SK-N-MC (cell line): ENCODE measurements at regions not wholly inside any gene's neighbourhood (a gene's known extent, or its start where the extent isn't known, plus 50 kb on each side); places are given as distances from the start of the nearest gene placed in this dataset.

Experiments
- DNase-seq: peaks from one replicate; pipeline ENCODE4 v3.0.0-alpha.2; 2011; ENCODE audit warnings: low read depth, low spot score
- H3K27ac ChIP-seq: fragments of 200-600 bp; sonication (generic); 2 replicates; pipeline ENCODE4 v1.5.1; 2016; ENCODE audit warnings: mixed run types
- H3K36me3 ChIP-seq: fragments of 200-600 bp; sonication (generic); 2 replicates; pipeline ENCODE4 v1.6.1; 2017; ENCODE audit warnings: antibody characterized with exemption, low read length, mixed read lengths; ENCODE audit not compliant: insufficient read depth
- H3K4me3 ChIP-seq: fragments of 200-600 bp; sonication (generic); 2 replicates; pipeline ENCODE4 v1.5.1; 2016
- H3K9ac ChIP-seq: fragments of 200-600 bp; sonication (generic); 2 replicates; pipeline ENCODE4 v1.8.0; 2017; ENCODE audit warnings: mixed run types, mixed read lengths; ENCODE audit not compliant: insufficient read length
- H3K9me3 ChIP-seq: fragments of 200-600 bp; sonication (generic); 2 replicates; pipeline ENCODE4 v1.6.1; 2017; ENCODE audit warnings: low read depth, mild to moderate bottlenecking, antibody characterized with exemption, low read length, moderate library complexity, mixed read lengths
- EZH2 ChIP-seq: fragments of 200-600 bp; sonication (generic); IDR thresholded peaks from one replicate; pipeline ENCODE4 v1.6.1; 2017; ENCODE audit warnings: antibody characterized with exemption
- FOXP2 ChIP-seq: optimal IDR thresholded peaks from 2 replicates; pipeline ENCODE3; 2011; ENCODE audit warnings: mild to moderate bottlenecking, moderate library complexity; ENCODE audit not compliant: insufficient read depth; ENCODE audit errors: extremely low read length, control extremely low read depth
- POLR2AphosphoS5 ChIP-seq: IDR thresholded peaks from 2 replicates; pipeline ENCODE4 v1.6.1; 2012; ENCODE audit warnings: mild to moderate bottlenecking, low read depth, low read length, borderline replicate concordance

- DNase-seq, result no peak
- Histone ChIP-seq H3K9me3 (no peaks in the 10 kb centered on the region), H3K36me3 (no peaks in the 10 kb centered on the region), H3K27ac (no peak overlapping the region), H3K9ac (no peak overlapping the region), H3K4me3 (no peak overlapping the region)
- TF ChIP-seq POLR2AphosphoS5 (no peak), FOXP2 (no peak), EZH2 (no peak)
These were observed 386.5 kb upstream of the SULF2 start for GRCh38 chr20:48171626-48172356.

- TF ChIP-seq POLR2AphosphoS5, result no peak
- no peak for TF ChIP-seq EZH2
- no peak for TF ChIP-seq FOXP2
- Histone ChIP-seq H3K9me3 (no peaks in the 10 kb centered on the region), H3K4me3 (no peak overlapping the region), H3K9ac (no peak overlapping the region), H3K27ac (no peak overlapping the region), H3K36me3 (no peaks in the 10 kb centered on the region)
- DNase-seq, result no peak
These were observed 385.8 kb upstream of the SULF2 start for GRCh38 chr20:48171071-48171470.

- Histone ChIP-seq H3K9me3 (no peaks in the 10 kb centered on the region), H3K4me3 (no peak overlapping the region), H3K27ac (no peak overlapping the region), H3K9ac (no peak overlapping the region), H3K36me3 (no peaks in the 10 kb centered on the region)
- DNase-seq, result no peak
- no peak for TF ChIP-seq POLR2AphosphoS5
- TF ChIP-seq FOXP2, result no peak
- no peak for TF ChIP-seq EZH2
These were observed 385.3 kb upstream of the SULF2 start for GRCh38 chr20:48170625-48171024.

- DNase-seq, result no peak
- Histone ChIP-seq H3K4me3 (no peak overlapping the region), H3K36me3 (no peaks in the 10 kb centered on the region), H3K9me3 (no peaks in the 10 kb centered on the region), H3K27ac (no peak overlapping the region), H3K9ac (no peak overlapping the region)
- TF ChIP-seq POLR2AphosphoS5 (no peak), EZH2 (no peak), FOXP2 (no peak)
These were observed 384.5 kb upstream of the SULF2 start for GRCh38 chr20:48169650-48170225.

GRCh38 chr20:48166082-48166835, 381.0 kb upstream of the SULF2 start:
- Histone ChIP-seq H3K9me3 (no peaks in the 10 kb centered on the region), H3K4me3 (no peak overlapping the region), H3K27ac (no peak overlapping the region), H3K9ac (no peak overlapping the region), H3K36me3 (no peaks in the 10 kb centered on the region)
- no peak for TF ChIP-seq POLR2AphosphoS5
- no peak for TF ChIP-seq FOXP2
- no peak for TF ChIP-seq EZH2
- no peak for DNase-seq

- no peak for DNase-seq
- no peak for TF ChIP-seq EZH2
- TF ChIP-seq POLR2AphosphoS5, result no peak
- TF ChIP-seq FOXP2, result no peak
- Histone ChIP-seq H3K4me3 (no peak overlapping the region), H3K9me3 (no peaks in the 10 kb centered on the region), H3K9ac (no peak overlapping the region), H3K36me3 (no peaks in the 10 kb centered on the region), H3K27ac (no peak overlapping the region)
These were observed 380.1 kb upstream of the SULF2 start for GRCh38 chr20:48165401-48165685.

GRCh38 chr20:48164566-48165400, 379.5 kb upstream of the SULF2 start:
- no peak overlapping the region for H3K9ac ChIP-seq
- no peak overlapping the region for H3K27ac ChIP-seq
- H3K9me3 ChIP-seq, result no peaks in the 10 kb centered on the region
- TF ChIP-seq EZH2 (no peak), FOXP2 (no peak), POLR2AphosphoS5 (no peak)
- H3K4me3 ChIP-seq, result no peak overlapping the region
- H3K36me3 ChIP-seq, result no peaks in the 10 kb centered on the region
- no peak for DNase-seq

GRCh38 chr20:48164034-48164433, 378.8 kb upstream of the SULF2 start:
- no peak for TF ChIP-seq POLR2AphosphoS5
- no peak for TF ChIP-seq EZH2

More at GRCh38 chr20:48164034-48164433, 378.8 kb upstream of the SULF2 start:
- no peak overlapping the region for H3K27ac ChIP-seq
- H3K36me3 ChIP-seq, result no peaks in the 10 kb centered on the region
- no peak overlapping the region for H3K4me3 ChIP-seq
- no peak for DNase-seq
- no peak overlapping the region for H3K9ac ChIP-seq
- no peaks in the 10 kb centered on the region for H3K9me3 ChIP-seq
